ENCODE measurements at regions not wholly inside any gene's neighbourhood (a gene's known extent, or its start where the extent isn't known, plus 50 kb on each side); places are given as distances from the start of the nearest gene placed in this dataset.

DNA sequence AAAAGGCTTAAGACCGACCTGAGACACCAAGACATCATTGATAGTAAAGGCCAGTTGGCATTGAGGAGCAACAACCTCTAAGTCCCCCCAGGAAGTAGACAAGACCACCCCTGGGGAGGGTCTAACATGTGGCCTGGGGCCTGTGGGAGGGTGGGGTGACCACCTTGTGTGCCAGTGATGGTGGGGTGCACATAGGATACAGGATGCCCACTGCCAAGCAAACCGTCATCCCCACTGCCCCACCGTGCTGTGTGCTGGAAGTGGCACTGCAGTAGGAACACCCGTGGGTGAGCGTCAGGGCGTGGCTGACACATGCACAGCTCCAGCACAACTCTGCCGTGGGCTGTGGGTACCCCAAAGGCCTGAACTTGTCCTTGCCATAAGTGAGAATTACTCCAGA lies 84.3 kb upstream of the LGALSL start:
- Histone ChIP-seq H2AFZ (ENCODE audit: low read length) (no peak overlapping the region), H3K9me3 (replicated peaks; ENCODE audit: insufficient read depth, low read length) (no peaks in the 10 kb centered on the region), H3K4me1 (ENCODE audit: low read length) (peaks cover 10% of the 10 kb centered on the region), H3K4me2 (ENCODE audit: low read depth, low read length) (no peak overlapping the region), H3K27ac (ENCODE audit: low read length) (no peak overlapping the region), H3K9me2 (replicated peaks; ENCODE audit: insufficient read depth, low read length) (no peaks in the 10 kb centered on the region), H3K36me3 (replicated peaks; ENCODE audit: insufficient read depth, low read length) (no peaks in the 10 kb centered on the region), H3K4me3 (ENCODE audit: low read length) (no peak overlapping the region), H3F3A (ENCODE audit: insufficient read depth, low read length) (no peaks in the 10 kb centered on the region), H4K20me1 (ENCODE audit: insufficient read depth, low read length) (no peaks in the 10 kb centered on the region), H3K27me3 (replicated peaks; ENCODE audit: insufficient read depth, low read length) (no peaks in the 10 kb centered on the region), H3K79me2 (ENCODE audit: low read length) (no peaks in the 10 kb centered on the region), H3K9ac (ENCODE audit: low read length) (no peak overlapping the region)
- TF ChIP-seq EZH2 (optimal IDR thresholded peaks at IDR 0.05; ENCODE audit: low read depth, low read length) (no peak), EZH2phosphoT487 (IDR thresholded peaks at IDR 0.05; ENCODE audit: low read length) (no peak)
- TF ChIP-seq, protein P1, sequence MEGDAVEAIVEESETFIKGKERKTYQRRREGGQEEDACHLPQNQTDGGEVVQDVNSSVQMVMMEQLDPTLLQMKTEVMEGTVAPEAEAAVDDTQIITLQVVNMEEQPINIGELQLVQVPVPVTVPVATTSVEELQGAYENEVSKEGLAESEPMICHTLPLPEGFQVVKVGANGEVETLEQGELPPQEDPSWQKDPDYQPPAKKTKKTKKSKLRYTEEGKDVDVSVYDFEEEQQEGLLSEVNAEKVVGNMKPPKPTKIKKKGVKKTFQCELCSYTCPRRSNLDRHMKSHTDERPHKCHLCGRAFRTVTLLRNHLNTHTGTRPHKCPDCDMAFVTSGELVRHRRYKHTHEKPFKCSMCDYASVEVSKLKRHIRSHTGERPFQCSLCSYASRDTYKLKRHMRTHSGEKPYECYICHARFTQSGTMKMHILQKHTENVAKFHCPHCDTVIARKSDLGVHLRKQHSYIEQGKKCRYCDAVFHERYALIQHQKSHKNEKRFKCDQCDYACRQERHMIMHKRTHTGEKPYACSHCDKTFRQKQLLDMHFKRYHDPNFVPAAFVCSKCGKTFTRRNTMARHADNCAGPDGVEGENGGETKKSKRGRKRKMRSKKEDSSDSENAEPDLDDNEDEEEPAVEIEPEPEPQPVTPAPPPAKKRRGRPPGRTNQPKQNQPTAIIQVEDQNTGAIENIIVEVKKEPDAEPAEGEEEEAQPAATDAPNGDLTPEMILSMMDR (IDR thresholded peaks at IDR 0.05; ENCODE audit: low read length): no peak
- DNase-seq: no peak

DNA sequence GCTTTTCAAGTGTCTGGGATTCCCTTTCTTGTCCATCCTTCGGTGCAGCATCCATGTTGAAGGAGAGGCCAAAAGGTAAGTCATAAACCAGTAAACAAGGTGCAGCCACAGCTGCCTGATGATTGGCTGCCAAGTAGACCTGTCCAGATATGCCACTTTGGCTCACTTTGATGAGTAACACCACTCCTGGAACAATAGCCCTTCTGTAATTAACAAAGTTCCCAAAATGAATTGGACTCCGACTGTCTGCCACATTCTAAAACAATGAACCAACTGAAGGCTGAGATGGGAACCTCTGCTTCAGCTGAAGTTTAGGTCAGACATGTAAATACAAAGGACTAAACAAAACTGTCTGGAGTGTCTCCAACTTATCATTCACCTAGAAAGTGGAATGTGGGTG lies 82.2 kb upstream of the LGALSL start:
- Histone ChIP-seq H3K4me3 (ENCODE audit: low read length) (no peak overlapping the region), H3K27ac (ENCODE audit: low read length) (no peak overlapping the region), H3K9me3 (replicated peaks; ENCODE audit: insufficient read depth, low read length) (no peaks in the 10 kb centered on the region), H4K20me1 (ENCODE audit: insufficient read depth, low read length) (no peaks in the 10 kb centered on the region), H3K9ac (ENCODE audit: low read length) (no peak overlapping the region), H3K4me1 (ENCODE audit: low read length) (peaks cover 4% of the 10 kb centered on the region), H3F3A (ENCODE audit: insufficient read depth, low read length) (no peaks in the 10 kb centered on the region), H3K27me3 (replicated peaks; ENCODE audit: insufficient read depth, low read length) (no peaks in the 10 kb centered on the region), H3K79me2 (ENCODE audit: low read length) (no peaks in the 10 kb centered on the region), H3K4me2 (ENCODE audit: low read depth, low read length) (no peak overlapping the region), H3K9me2 (replicated peaks; ENCODE audit: insufficient read depth, low read length) (no peaks in the 10 kb centered on the region), H2AFZ (ENCODE audit: low read length) (no peak overlapping the region), H3K36me3 (replicated peaks; ENCODE audit: insufficient read depth, low read length) (no peaks in the 10 kb centered on the region)
- TF ChIP-seq, protein P1 (IDR thresholded peaks at IDR 0.05; ENCODE audit: low read length): no peak
- TF ChIP-seq EZH2phosphoT487 (IDR thresholded peaks at IDR 0.05; ENCODE audit: low read length): no peak
- no peak for TF ChIP-seq EZH2 (optimal IDR thresholded peaks at IDR 0.05; ENCODE audit: low read depth, low read length)
- DNase-seq: no peak

DNA sequence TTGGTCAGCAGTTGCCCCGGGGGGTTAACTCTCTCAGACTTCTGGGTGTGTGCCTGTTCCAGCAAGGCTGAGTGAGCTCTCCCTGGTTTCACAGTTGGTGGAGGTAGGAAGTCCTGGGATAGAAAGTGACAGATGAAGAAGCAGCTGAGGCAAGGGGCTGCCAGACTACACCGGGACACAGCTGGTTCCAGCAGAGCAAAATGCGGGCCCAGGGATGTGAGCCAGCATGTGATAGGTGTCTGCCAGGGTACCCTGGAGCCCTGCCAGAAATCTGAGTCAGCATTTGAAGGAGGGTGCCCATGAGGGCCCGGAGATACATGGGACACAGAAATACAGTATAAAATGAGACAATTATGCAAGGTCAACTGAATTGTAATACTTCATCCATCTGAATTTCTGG lies 79.3 kb upstream of the LGALSL start:
- Histone ChIP-seq H3K36me3 (replicated peaks; ENCODE audit: insufficient read depth, low read length) (no peaks in the 10 kb centered on the region), H3K4me3 (ENCODE audit: low read length) (no peak overlapping the region), H3K4me1 (ENCODE audit: low read length) (no peaks in the 10 kb centered on the region), H2AFZ (ENCODE audit: low read length) (no peak overlapping the region), H3K9me2 (replicated peaks; ENCODE audit: insufficient read depth, low read length) (no peaks in the 10 kb centered on the region), H3K79me2 (ENCODE audit: low read length) (no peaks in the 10 kb centered on the region), H3K9ac (ENCODE audit: low read length) (no peak overlapping the region), H3K9me3 (replicated peaks; ENCODE audit: insufficient read depth, low read length) (no peaks in the 10 kb centered on the region), H3K4me2 (ENCODE audit: low read depth, low read length) (no peak overlapping the region), H4K20me1 (ENCODE audit: insufficient read depth, low read length) (no peaks in the 10 kb centered on the region), H3K27ac (ENCODE audit: low read length) (no peak overlapping the region), H3K27me3 (replicated peaks; ENCODE audit: insufficient read depth, low read length) (no peaks in the 10 kb centered on the region), H3F3A (ENCODE audit: insufficient read depth, low read length) (no peaks in the 10 kb centered on the region)
- no peak for DNase-seq
- TF ChIP-seq EZH2 (optimal IDR thresholded peaks at IDR 0.05; ENCODE audit: low read depth, low read length): no peak
- TF ChIP-seq, protein P1 (IDR thresholded peaks at IDR 0.05; ENCODE audit: low read length): no peak
- TF ChIP-seq EZH2phosphoT487 (IDR thresholded peaks at IDR 0.05; ENCODE audit: low read length): no peak
